HG03378 (cell line): ENCODE measurements at regions not wholly inside any gene's neighbourhood (a gene's known extent, or its start where the extent isn't known, plus 50 kb on each side); places are given as distances from the start of the nearest gene placed in this dataset.
"Not testable (repeated sequence)": the region's sequence is repeated elsewhere in the genome, so short reads cannot be mapped to it uniquely, and the experiment has no call there.

ENCODE experiments used
- ATAC-seq: cut with Tn5 transposase; IDR thresholded peaks from one replicate; pipeline ENCODE4 v1.9.1; 2021; ENCODE audit warnings: mild to moderate bottlenecking, moderate library complexity; ENCODE audit not compliant: unreplicated experiment

GRCh38 chr15:70578196-70578595 lies 185.2 kb downstream of the UACA start:
- no peak for ATAC-seq

GRCh38 chr15:70576696-70577095 lies 186.7 kb downstream of the UACA start:
- ATAC-seq: no peak

GRCh38 chr15:70576276-70576675 lies 187.1 kb downstream of the UACA start:
- ATAC-seq: no peak

GRCh38 chr15:70575231-70576226 lies 187.8 kb downstream of the UACA start:
- no peak for ATAC-seq

GRCh38 chr15:70574325-70574724 lies 189.0 kb downstream of the UACA start:
- ATAC-seq: not testable (repeated sequence)

GRCh38 chr15:70573121-70573850 lies 190.1 kb downstream of the UACA start:
- no peak for ATAC-seq

GRCh38 chr15:70569714-70570231 lies 193.6 kb downstream of the UACA start:
- ATAC-seq: no peak

GRCh38 chr15:70569091-70569713 lies 194.2 kb downstream of the UACA start:
- ATAC-seq: no peak

- no peak for ATAC-seq
Observed at GRCh38 chr15:70566989-70567388, 196.4 kb downstream of the UACA start.

GRCh38 chr15:70566047-70566835 lies 197.1 kb downstream of the UACA start:
- no peak for ATAC-seq

GRCh38 chr15:70563561-70564095 lies 199.7 kb downstream of the UACA start:
- no peak for ATAC-seq

- no peak for ATAC-seq
Observed at GRCh38 chr15:70562906-70563305, 200.5 kb downstream of the UACA start.

- no peak for ATAC-seq
Observed at GRCh38 chr15:70561885-70562284, 201.5 kb downstream of the UACA start.

GRCh38 chr15:70560617-70561328 lies 202.6 kb downstream of the UACA start:
- no peak for ATAC-seq

GRCh38 chr15:70559265-70560239 lies 203.8 kb downstream of the UACA start:
- no peak for ATAC-seq

GRCh38 chr15:70558406-70559264 lies 204.7 kb downstream of the UACA start:
- ATAC-seq: no peak

GRCh38 chr15:70557521-70558258 lies 205.7 kb downstream of the UACA start:
- no peak for ATAC-seq
